Epithelial cell of esophagus (primary cell): ENCODE measurements at regions not wholly inside any gene's neighbourhood (a gene's known extent, or its start where the extent isn't known, plus 50 kb on each side); places are given as distances from the start of the nearest gene placed in this dataset.

Experiments
- DNase-seq: peaks from one replicate; pipeline ENCODE4 v3.0.0; 2010; ENCODE audit warnings: low read depth
- H3K4me3 ChIP-seq: 2 replicates; pipeline ENCODE4 v1.5.1; 2011; ENCODE audit warnings: mild to moderate bottlenecking, low read length, control low read depth
- CTCF ChIP-seq: IDR thresholded peaks from 2 replicates; pipeline ENCODE4 v1.5.1; 2011; ENCODE audit warnings: low read depth, mild to moderate bottlenecking, low read length, control low read depth, inconsistent platforms; ENCODE audit not compliant: insufficient read depth; ENCODE audit errors: missing control alignments

DNA sequence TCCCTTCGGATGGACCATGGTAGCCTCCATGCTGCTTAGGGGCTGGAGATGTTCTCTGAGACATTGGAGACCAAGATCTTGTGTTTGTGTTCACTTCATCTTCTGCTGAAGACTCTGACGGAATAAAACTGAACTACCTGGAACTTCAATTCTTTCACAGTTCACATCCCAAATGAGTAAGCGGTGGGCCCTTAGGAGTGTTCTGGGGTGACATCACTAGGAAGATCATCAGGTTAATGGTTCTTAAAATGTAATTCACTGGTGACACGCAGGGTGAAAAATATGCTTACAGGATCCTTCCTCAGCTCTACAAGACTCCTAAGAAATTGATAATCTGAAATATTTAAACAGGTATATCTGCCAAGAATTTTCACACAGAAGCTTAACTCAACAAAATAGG, 561.5 kb downstream of the SEMA5A start:
- no peak for TF ChIP-seq CTCF
- no peak overlapping the region for H3K4me3 ChIP-seq
- no peak for DNase-seq
